ENCODE measurements at regions not wholly inside any gene's neighbourhood (a gene's known extent, or its start where the extent isn't known, plus 50 kb on each side); places are given as distances from the start of the nearest gene placed in this dataset.
"Not testable (repeated sequence)": the region's sequence is repeated elsewhere in the genome, so short reads cannot be mapped to it uniquely, and the experiment has no call there.

- DNase-seq, result no peak
Measured at GRCh38 chr1:58936973-58937372, 153.1 kb upstream of the JUN start.

- no peak for DNase-seq
Measured at GRCh38 chr1:58939146-58939545, 155.3 kb upstream of the JUN start.

GRCh38 chr1:58939666-58940370 is 156.0 kb upstream of the JUN start:
- no peak for DNase-seq

GRCh38 chr1:58941471-58942289 is 157.8 kb upstream of the JUN start:
- DNase-seq, result no peak

- DNase-seq, result no peak
Measured at GRCh38 chr1:58942759-58943191, 158.9 kb upstream of the JUN start.

GRCh38 chr1:58943776-58944175 is 159.9 kb upstream of the JUN start:
- DNase-seq, result no peak

- DNase-seq, result no peak
Measured at GRCh38 chr1:58944439-58944838, 160.6 kb upstream of the JUN start.

GRCh38 chr1:58946390-58946789 is 162.5 kb upstream of the JUN start:
- DNase-seq, result no peak

GRCh38 chr1:58948671-58949070 is 164.8 kb upstream of the JUN start:
- no peak for DNase-seq

GRCh38 chr1:58949551-58950220 is 165.8 kb upstream of the JUN start:
- no peak for DNase-seq

GRCh38 chr1:58950897-58951296 is 167.1 kb upstream of the JUN start:
- no peak for DNase-seq

GRCh38 chr1:58953951-58954350 is 170.1 kb upstream of the JUN start:
- DNase-seq, result not testable (repeated sequence)

GRCh38 chr1:58963287-58963686 is 179.4 kb upstream of the JUN start:
- DNase-seq, result not testable (repeated sequence)

- no peak for DNase-seq
Measured at GRCh38 chr1:58964428-58964827, 180.6 kb upstream of the JUN start.

GRCh38 chr1:58964880-58965279 is 181.0 kb upstream of the JUN start:
- DNase-seq, result no peak

- no peak for DNase-seq
Measured at GRCh38 chr1:58966103-58966916, 182.5 kb upstream of the JUN start.

- no peak for DNase-seq
Measured at GRCh38 chr1:58966917-58967740, 183.3 kb upstream of the JUN start.

- no peak for DNase-seq
Measured at GRCh38 chr1:58968360-58968952, 184.6 kb upstream of the JUN start.

GRCh38 chr1:58969176-58969575 is 185.3 kb upstream of the JUN start:
- DNase-seq, result not testable (repeated sequence)

GRCh38 chr1:58971629-58972140 is 187.8 kb upstream of the JUN start:
- DNase-seq, result no peak

- DNase-seq, result no peak
Measured at GRCh38 chr1:58975888-58976287, 192.0 kb upstream of the JUN start.
